M059J (cell line): ENCODE measurements at regions not wholly inside any gene's neighbourhood (a gene's known extent, or its start where the extent isn't known, plus 50 kb on each side); places are given as distances from the start of the nearest gene placed in this dataset.

ENCODE experiments used
- DNase-seq: peaks from one replicate; pipeline ENCODE4 v3.0.0-alpha.2; 2012; ENCODE audit warnings: low read depth

GRCh38 chr1:165073185-165074007 is 283.1 kb downstream of the LMX1A start:
- peak; percentile 50 for DNase-seq

DNA sequence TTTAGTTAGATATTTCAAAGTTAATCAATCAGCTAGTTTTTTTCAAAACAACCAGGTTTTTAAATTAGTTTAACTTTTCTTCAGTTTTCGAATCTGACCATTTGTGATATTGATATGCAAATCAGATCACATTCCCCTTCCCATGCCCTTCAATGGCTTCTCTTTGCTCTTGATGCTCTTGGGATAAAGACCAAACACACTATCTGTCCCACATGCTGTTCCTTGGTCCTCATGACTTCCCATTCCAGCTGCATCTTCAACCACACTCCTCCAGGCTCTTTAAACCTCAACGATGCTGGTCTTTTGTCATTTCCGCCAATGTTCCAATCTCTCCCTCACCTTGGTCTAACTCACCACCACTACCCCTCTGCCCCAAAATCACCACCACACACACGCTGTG is 285.8 kb downstream of the LMX1A start:
- DNase-seq: no peak

DNA sequence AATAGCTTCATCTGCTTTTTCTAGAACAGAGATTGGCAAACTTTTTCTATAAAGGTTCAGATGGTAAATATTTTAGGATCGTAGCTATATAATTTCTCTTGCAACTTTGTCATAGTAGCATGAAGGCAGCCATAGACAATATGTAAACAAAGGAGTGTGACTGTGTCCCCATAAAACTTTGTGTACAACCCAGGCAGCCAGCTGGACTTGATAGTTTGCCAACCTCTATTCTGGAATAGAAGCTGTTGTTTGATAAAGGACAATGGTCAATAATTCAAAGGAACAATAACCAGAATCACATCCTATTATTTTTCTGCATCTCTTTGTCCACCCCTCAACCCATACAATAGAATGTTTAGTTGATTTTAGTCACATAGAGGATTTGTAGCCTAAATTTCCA is 286.7 kb downstream of the LMX1A start:
- DNase-seq: no peak

- DNase-seq: no peak
These were observed 287.8 kb downstream of the LMX1A start for GRCh38 chr1:165068741-165069140.

- DNase-seq: no peak
These were observed 288.7 kb downstream of the LMX1A start for GRCh38 chr1:165067829-165068228.

- no peak for DNase-seq
These were observed 293.1 kb downstream of the LMX1A start for GRCh38 chr1:165063181-165063965.

- DNase-seq: no peak
These were observed 294.2 kb downstream of the LMX1A start for GRCh38 chr1:165062346-165062745.

DNA sequence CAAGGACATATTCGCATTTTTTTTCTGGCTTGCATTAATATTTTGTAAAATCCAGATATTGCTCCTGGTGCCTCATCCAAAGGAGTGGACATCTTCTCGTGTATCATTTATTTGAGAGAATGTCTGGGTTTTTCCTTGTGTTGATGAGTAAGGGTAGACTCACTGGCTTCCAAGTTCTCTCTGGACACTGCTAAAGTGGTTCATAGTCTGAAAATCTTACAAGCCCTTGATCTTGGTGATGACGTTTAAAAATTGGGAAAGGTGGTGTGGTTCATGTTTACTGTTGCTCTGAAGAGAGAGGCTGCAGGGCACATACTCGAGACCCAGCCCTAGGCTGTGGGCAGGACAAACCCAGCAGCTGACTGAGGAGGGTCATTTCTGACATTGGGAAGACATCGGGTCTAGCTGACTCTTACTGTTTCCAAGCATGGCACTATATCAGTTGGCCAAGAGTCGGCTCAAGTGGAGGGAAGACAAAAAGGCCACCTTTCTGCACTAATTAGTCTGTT is 296.2 kb downstream of the LMX1A start:
- DNase-seq: no peak

DNA sequence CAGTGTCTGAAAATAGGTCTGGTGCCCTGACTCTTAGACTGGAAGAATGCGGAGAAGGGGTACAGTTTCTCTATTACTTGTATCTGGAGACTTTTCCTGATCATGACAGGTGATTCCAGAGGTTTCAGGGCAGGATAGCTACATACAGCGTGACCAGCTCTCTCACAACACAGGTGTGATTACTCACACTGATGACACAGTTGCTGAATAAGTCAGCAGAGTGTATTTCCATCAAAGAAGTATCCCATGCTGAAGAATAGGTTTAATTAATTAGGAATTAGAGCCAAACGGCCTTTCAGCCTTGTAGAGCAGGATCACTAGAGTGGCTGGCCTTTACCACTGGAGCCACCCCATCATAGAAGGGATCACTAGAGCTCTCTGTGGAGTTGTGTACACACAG is 298.6 kb downstream of the LMX1A start:
- DNase-seq: no peak

DNA sequence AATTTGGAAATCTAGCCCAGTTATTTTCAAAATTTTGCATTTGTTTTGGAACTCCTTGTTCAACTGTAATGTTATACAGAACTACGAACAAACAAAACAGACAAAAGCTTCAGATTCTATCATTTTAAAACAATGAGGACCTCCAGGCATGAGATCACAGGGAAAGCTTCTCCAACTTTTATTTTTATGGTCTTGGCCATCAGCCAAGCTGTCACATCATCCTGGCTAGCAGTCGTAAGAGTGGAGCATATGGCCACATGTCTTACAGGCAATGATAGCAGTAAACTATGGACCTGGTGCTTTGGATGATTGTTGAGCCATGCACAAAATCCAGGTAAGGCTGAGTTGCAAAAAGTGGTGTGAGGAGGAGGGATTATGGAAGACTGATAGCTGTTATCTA is 299.6 kb downstream of the LMX1A start:
- DNase-seq: no peak

GRCh38 chr1:165055581-165055980 is 300.9 kb downstream of the LMX1A start:
- no peak for DNase-seq

- no peak for DNase-seq
These were observed 301.9 kb downstream of the LMX1A start for GRCh38 chr1:165054627-165055026.

GRCh38 chr1:165053351-165053750 is 303.2 kb downstream of the LMX1A start:
- no peak for DNase-seq

GRCh38 chr1:165052936-165053335 is 303.6 kb downstream of the LMX1A start:
- DNase-seq: no peak

- no peak for DNase-seq
These were observed 304.1 kb downstream of the LMX1A start for GRCh38 chr1:165052431-165052830.

DNA sequence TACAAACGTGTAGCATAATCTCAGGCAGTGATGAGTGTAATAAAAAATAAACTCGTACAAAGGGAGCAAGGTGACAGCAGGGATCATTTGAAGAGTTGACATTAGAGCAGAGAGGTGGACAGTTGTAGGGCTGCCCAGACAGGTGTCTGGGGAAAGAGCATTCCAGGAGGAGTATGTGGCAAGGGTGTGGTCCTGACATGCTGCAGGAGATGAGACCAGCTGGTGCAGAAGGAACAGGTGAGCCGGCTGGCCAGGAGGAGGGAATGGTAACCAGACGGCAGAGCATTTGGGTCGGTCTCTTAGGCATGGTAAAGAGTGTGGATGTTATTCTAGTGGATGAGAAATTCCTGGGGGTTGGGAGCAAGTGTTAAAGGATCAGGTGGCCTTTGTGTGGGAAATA is 306.3 kb downstream of the LMX1A start:
- DNase-seq: no peak

DNA sequence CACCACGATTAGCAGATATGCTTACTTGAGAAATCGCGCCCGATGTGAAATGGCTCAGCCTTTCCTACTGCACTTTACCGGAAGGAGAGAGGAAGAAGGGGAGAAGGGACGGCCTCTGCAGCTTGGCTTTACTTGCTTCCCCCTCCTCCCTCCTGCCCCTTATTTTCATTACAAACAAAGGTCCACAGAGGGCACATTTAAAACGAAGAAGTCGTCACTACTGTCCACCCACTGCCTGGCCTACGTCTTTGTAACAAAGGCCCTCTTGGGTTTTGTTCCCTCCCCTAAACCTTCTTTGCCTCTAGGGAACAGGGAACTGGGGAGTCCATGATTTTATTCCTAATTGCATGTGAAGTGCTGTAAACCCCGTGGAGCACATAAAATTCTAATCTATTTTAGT is 308.5 kb downstream of the LMX1A start:
- no peak for DNase-seq

GRCh38 chr1:165045902-165046301 is 310.6 kb downstream of the LMX1A start:
- DNase-seq: no peak

DNA sequence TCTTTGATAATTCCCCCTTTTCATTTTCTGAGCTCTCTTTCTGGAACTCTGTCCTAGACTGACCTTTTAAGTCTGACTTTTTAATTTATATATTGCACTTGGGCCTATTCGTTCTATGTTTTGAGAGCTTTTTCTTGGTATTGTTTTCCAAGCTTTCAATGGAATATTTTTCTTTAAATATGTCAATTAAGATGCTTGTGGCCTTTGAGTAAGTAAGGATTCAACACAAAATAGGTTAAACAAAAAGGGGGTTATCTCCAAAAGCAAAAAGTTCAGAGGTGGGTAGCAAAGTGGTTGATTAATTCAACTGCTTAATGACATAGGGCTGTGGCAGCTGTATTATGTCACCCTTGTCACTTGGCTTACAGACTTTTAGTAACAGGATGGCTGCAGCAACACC is 315.9 kb downstream of the LMX1A start:
- DNase-seq: no peak

DNA sequence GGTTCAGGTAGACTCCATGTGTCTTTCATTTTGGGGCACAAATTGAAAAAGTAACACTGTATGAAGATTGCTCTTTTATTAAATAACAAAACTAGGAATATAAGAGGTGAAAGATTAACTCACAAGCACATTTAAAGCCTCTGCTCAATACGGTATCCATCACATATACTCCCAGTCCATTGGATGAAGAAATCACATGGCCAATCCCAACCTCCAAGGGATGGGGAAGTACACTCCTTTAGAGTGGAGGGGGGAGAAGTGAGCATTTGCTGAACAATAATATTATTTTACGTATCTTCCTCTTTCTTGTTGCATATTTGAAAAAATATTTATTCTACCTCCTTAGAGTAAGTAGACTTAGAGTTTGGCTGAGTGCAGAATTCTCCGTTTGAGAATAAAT is 316.5 kb downstream of the LMX1A start:
- DNase-seq: no peak

DNA sequence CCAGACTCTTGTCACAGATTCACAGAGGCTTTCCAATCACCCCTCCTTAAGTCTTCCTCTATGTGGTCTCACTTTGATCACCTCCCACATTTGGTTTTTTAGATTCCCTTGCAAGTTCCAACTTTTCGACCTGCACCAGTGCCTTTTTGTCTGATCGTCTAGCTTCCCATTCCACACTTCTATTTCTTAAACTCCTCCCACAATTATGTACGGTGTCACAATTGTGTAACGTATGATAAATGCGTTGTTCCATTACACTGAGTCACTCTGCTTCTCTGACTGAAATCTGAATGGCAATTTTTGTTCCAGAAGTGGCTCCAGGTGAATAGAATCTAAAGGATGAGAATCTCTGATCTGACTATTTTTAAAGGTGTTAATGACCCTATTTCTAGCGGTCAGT is 320.1 kb downstream of the LMX1A start:
- no peak for DNase-seq

- DNase-seq: no peak
These were observed 322.2 kb downstream of the LMX1A start for GRCh38 chr1:165034136-165034809.
